Right lobe of liver (tissue), 6 donors: ENCODE measurements at regions not wholly inside any gene's neighbourhood (a gene's known extent, or its start where the extent isn't known, plus 50 kb on each side); places are given as distances from the start of the nearest gene placed in this dataset.

ENCODE experiments used
- ATAC-seq, 4 donors: fragments of 200-7000 bp; cut with Tn5 transposase; one replicate each; pipeline ENCODE4 v1.9.1; 2020; ENCODE audit warnings: mild to moderate bottlenecking in 4 of 4, moderate library complexity in 4 of 4
- DNase-seq, 3 donors: peaks; one replicate each; pipeline ENCODE4 v3.0.0-alpha.2; 2020
- H3K27ac ChIP-seq, 3 donors: fragments of 200-600 bp; one replicate each; pipeline ENCODE4 v1.8.0; 2022
- H3K27me3 ChIP-seq, 2 donors: fragments of 200-600 bp; one replicate each; pipeline ENCODE4 v1.8.0; 2022
- H3K36me3 ChIP-seq, 4 donors: fragments of 200-600 bp; sonication (generic) in 1 of 4; one replicate each; pipeline versions ENCODE4 v1.5.1 to v1.8.0; 2017 to 2022; ENCODE audit warnings: control low read depth in 1 of 4
- H3K4me1 ChIP-seq, 4 donors: fragments of 200-600 bp; sonication (generic) in 1 of 4; one replicate each; pipeline versions ENCODE4 v1.5.1 to v1.8.0; 2017 to 2022; ENCODE audit warnings: control low read depth in 1 of 4
- H3K4me3 ChIP-seq, 3 donors: fragments of 200-600 bp; one replicate each; pipeline ENCODE4 v1.8.0; 2022
- H3K9me3 ChIP-seq, 4 donors: fragments of 200-600 bp; sonication (generic) in 1 of 4; one replicate each; pipeline versions ENCODE4 v1.5.1 to v1.8.0; 2017 to 2022; ENCODE audit warnings: control low read depth in 1 of 4
- POLR2A ChIP-seq: fragments of 450-650 bp; IDR thresholded peaks from one replicate; pipeline ENCODE4 v1.6.1; 2017; ENCODE audit warnings: antibody characterized with exemption, mild to moderate bottlenecking
- WGBS: methylation state at CpG from one replicate; pipeline ENCODE4 v1.1.6; 2018; ENCODE audit warnings: low coverage, low lambda C conversion rate; ENCODE audit not compliant: insufficient coverage; ENCODE audit errors: missing lambda C conversion rate; 5-methylcytosine and 5-hydroxymethylcytosine counted together
- intact Hi-C, 2 donors: fragments of 100-400 bp; cut with DNase I; formaldehyde crosslinking; loops; one replicate each; pipeline versions ENCODE4 v1.11.2 to v1.14.1; 2022
- TF ChIP-seq, protein P1 (sequence below), 4 donors: fragments of 200-600 bp in 3 of 4; fragments of 450-650 bp in 1 of 4; IDR thresholded peaks; one replicate each; pipeline versions ENCODE4 v1.5.1 to v1.8.0; 2016 to 2022; ENCODE audit warnings: antibody characterized with exemption in 4 of 4, mild to moderate bottlenecking in 2 of 4
- donor health status: DM: no; HTN: yes; CAD: no.
- donor health status: DM: no; HTN: no; CAD: no.
- donor health status: DM: no; HTN: no; CAD: no.
- donor health status: DM: no; HTN: yes; CAD: no.
- donor health status: DM: no; HTN: yes; CAD: no.

DNA sequence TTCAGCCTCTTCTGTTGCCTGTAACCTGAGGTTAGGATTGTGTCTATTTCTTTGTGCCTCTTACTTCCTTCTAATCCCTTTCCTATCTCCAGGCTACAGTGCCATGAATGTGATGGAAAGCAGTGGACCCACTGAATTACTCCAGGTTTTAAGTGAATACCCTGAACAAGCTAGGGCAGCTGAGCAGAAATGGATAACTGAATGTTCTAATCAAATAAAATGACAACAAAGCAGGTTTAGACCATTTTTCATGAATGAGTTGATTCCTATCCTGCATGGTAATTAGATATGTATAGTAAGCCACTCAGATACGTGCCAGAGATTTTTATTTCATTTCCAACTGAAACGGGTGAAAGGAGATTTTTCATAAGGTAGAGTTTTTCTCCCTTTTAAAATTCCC, 127.5 kb upstream of the ZP4 start:
- no peaks in the 10 kb centered on the region for H3K4me1 ChIP-seq
- WGBS, result 50% methylated on average over 2 of the region's 2 CpGs
- no peak for ATAC-seq
- no peak overlapping the region for H3K4me3 ChIP-seq
- no peaks in the 10 kb centered on the region for H3K36me3 ChIP-seq
- TF ChIP-seq POLR2A, result no peak
- TF ChIP-seq, protein P1, sequence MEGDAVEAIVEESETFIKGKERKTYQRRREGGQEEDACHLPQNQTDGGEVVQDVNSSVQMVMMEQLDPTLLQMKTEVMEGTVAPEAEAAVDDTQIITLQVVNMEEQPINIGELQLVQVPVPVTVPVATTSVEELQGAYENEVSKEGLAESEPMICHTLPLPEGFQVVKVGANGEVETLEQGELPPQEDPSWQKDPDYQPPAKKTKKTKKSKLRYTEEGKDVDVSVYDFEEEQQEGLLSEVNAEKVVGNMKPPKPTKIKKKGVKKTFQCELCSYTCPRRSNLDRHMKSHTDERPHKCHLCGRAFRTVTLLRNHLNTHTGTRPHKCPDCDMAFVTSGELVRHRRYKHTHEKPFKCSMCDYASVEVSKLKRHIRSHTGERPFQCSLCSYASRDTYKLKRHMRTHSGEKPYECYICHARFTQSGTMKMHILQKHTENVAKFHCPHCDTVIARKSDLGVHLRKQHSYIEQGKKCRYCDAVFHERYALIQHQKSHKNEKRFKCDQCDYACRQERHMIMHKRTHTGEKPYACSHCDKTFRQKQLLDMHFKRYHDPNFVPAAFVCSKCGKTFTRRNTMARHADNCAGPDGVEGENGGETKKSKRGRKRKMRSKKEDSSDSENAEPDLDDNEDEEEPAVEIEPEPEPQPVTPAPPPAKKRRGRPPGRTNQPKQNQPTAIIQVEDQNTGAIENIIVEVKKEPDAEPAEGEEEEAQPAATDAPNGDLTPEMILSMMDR (IDR thresholded peaks at IDR 0.05), result no peak
- H3K27me3 ChIP-seq, result no peaks in the 10 kb centered on the region
- H3K9me3 ChIP-seq, result peaks cover 0 to 3% (median 0%) of the 10 kb centered on the region in 4 donors
- intact Hi-C loops, result no loop called here
- no peak overlapping the region for H3K27ac ChIP-seq
- no peak for DNase-seq

DNA sequence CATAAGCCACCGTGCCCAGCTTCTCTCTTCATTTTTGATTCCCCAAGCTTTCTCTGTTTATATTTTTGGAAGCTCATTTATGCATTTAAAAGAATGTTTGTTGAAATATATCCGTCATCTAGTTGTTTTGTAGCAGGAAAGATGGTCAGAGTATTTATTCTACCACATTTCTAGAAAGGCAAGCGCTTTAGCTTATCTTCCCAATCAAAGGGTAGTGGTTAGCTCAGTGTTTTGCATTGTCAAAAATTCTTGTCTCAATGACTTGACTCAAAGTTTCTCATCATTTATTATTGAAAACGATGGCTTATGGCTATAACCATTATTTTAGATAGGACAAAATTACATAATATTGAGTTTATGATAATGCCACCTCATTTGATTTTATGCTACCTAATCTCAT, 116.1 kb upstream of the ZP4 start:
- H3K36me3 ChIP-seq, result no peaks in the 10 kb centered on the region
- H3K9me3 ChIP-seq, result no peaks in the 10 kb centered on the region
- H3K27me3 ChIP-seq, result no peaks in the 10 kb centered on the region
- TF ChIP-seq, protein P1 (IDR thresholded peaks at IDR 0.05), result no peak
- TF ChIP-seq POLR2A, result no peak
- no peaks in the 10 kb centered on the region for H3K4me1 ChIP-seq
- no peak for ATAC-seq
- 61% methylated on average over 4 of the region's 4 CpGs for WGBS
- no peak for DNase-seq
- no peak overlapping the region for H3K27ac ChIP-seq
- intact Hi-C loops, result no loop called here
- no peak overlapping the region for H3K4me3 ChIP-seq

DNA sequence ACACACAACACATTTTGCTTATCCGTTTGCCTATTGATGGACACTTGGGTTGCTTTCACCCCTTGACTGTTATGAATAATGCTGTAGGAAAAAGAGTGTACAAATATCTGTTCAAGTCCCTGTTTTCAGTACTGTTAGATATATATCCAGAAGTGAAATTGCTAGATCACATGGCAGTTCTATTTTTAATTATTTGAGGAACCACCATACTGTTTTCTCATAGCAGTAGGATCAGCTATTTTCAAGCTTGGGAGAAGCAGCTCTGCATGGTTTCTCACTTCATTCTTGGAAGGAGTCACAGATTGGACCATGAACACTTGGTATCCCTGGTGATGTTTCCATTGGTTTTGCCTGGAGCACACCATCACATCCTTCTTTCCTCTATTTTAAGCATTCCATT, 114.4 kb upstream of the ZP4 start:
- H3K27ac ChIP-seq, result no peak overlapping the region
- TF ChIP-seq, protein P1 (IDR thresholded peaks at IDR 0.05), result no peak
- no peak for TF ChIP-seq POLR2A
- no peaks in the 10 kb centered on the region for H3K9me3 ChIP-seq
- WGBS, result 38% methylated on average over 1 of the region's 1 CpG
- intact Hi-C loops, result no loop called here
- H3K4me3 ChIP-seq, result no peak overlapping the region
- no peaks in the 10 kb centered on the region for H3K36me3 ChIP-seq
- ATAC-seq (peak in 3 of 4 donors; percentile 21 to 59 (median 42)), DNase-seq (no peak)
- no peaks in the 10 kb centered on the region for H3K4me1 ChIP-seq
- H3K27me3 ChIP-seq, result no peaks in the 10 kb centered on the region

DNA sequence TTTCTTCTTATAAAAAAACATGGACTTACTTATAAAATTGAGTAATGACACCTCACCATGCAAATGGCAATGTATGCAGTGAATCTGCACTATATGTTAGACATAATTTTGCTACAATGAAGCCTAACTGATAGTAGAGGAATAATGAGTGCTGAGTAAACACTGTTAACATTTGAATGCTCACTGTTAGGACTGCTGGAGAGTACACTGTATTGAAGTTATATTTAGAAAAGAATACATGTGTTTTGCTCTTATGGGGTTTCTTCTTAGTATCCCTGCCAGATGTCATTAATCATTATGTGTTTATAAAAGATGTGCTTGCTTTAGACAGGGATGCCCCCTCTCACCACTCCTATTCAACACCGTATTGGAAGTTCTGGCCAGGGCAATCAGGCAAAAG, 111.1 kb upstream of the ZP4 start:
- Histone ChIP-seq H3K27me3 (no peaks in the 10 kb centered on the region), H3K36me3 (no peaks in the 10 kb centered on the region), H3K27ac (no peak overlapping the region), H3K9me3 (no peaks in the 10 kb centered on the region), H3K4me1 (no peaks in the 10 kb centered on the region), H3K4me3 (no peak overlapping the region)
- TF ChIP-seq, protein P1 (IDR thresholded peaks at IDR 0.05), result no peak
- no peak for TF ChIP-seq POLR2A
- no peak for ATAC-seq
- intact Hi-C loops, result no loop called here
- 46% methylated on average over 1 of the region's 1 CpG for WGBS
- DNase-seq, result no peak

DNA sequence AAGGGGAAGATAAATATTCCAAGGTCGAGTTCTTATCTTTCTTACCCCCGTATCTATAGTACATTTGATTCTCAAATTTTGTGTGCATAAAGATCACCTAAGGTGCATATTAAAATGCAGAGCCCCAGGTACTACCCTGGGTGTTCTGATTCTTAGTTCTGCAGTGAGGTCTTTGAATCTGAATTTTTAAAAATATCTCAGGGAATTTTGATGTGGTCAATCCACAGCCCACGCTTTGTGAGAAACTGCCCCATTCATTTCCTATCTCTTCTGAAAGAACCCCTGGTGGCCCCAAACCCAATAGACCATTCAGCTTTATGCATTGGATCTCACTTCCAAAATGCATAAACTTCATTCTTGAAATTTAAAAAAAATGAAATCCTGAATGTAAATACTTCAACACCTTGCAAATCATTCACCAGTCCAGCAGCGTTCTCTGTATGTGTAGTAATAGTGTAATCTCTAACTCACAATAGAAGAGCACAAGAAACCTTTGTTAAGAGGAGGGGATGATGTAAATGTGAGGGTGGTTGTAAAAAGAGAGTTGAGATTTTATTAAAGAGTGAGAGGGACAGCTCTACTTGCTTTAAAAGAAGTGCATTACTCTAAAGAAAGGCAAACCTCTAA, 108.8 kb upstream of the ZP4 start:
- DNase-seq (no peak), ATAC-seq (no peak)
- intact Hi-C loops, result no loop called here
- Histone ChIP-seq H3K27me3 (no peaks in the 10 kb centered on the region), H3K4me1 (no peaks in the 10 kb centered on the region), H3K9me3 (no peaks in the 10 kb centered on the region), H3K27ac (no peak overlapping the region), H3K36me3 (no peaks in the 10 kb centered on the region), H3K4me3 (no peak overlapping the region)
- 35% methylated on average over 4 of the region's 4 CpGs for WGBS
- TF ChIP-seq, protein P1 (IDR thresholded peaks at IDR 0.05), result no peak
- TF ChIP-seq POLR2A, result no peak
